Panc1 (cell line): ENCODE measurements at regions not wholly inside any gene's neighbourhood (a gene's known extent, or its start where the extent isn't known, plus 50 kb on each side); places are given as distances from the start of the nearest gene placed in this dataset.

Experiments used
- ATAC-seq: fragments of 200-7000 bp; cut with Tn5 transposase; 2 replicates; pipeline ENCODE4 v1.9.1; 2020; ENCODE audit warnings: mild to moderate bottlenecking, moderate library complexity
- BruUV-seq: library from RNA; stranded (reverse); fragments of 400-500 nt; replicated peaks from 2 replicates; lab custom pipeline; 2021; lab: Mats Ljungman, UMichigan
- CTCF ChIA-PET: fragments of 300-600 bp; sonication (Branson Sonifier 250); formaldehyde crosslinking; loops from one replicate; lab custom pipeline; 2022; ENCODE audit warnings: antibody characterized with exemption; lab: Charles Lee
- POLR2A ChIA-PET: fragments of 300-600 bp; sonication (Branson Sonifier 250); formaldehyde crosslinking; loops from one replicate; lab custom pipeline; 2022; ENCODE audit warnings: antibody characterized with exemption; lab: Charles Lee
- DNase-seq: peaks from one replicate; pipeline ENCODE4 v3.0.0-alpha.2; 2010; ENCODE audit warnings: low read depth, low spot score
- H3K27ac ChIP-seq: 2 replicates; pipeline ENCODE4 v1.5.1; 2011; ENCODE audit warnings: mild to moderate bottlenecking, low read length, inconsistent platforms
- H3K27me3 ChIP-seq: fragments of 200-500 bp; sonication (Bioruptor generic); 2 replicates; pipeline ENCODE4 v1.6.0; 2014; ENCODE audit warnings: low read length, inconsistent platforms; ENCODE audit not compliant: control insufficient read depth, insufficient read depth
- H3K36me3 ChIP-seq: fragments of 200-500 bp; sonication (Bioruptor generic); 2 replicates; pipeline ENCODE4 v1.5.1; 2014; ENCODE audit warnings: inconsistent platforms, mild to moderate bottlenecking, low read length, moderate library complexity; ENCODE audit not compliant: control insufficient read depth, insufficient read depth
- H3K4me1 ChIP-seq: 2 replicates; pipeline ENCODE4 v1.5.1; 2011; ENCODE audit warnings: inconsistent platforms, mild to moderate bottlenecking, low read length, moderate library complexity; ENCODE audit not compliant: control insufficient read depth, insufficient read depth
- H3K4me3 ChIP-seq, 2 experiments: 2 replicates each; pipeline ENCODE4 v1.5.1; 2011 to 2012; ENCODE audit warnings: low read depth in 2 of 2, low read length in 2 of 2, mild to moderate bottlenecking in 2 of 2, inconsistent platforms in 1 of 2, moderate library complexity in 1 of 2
- H3K9me3 ChIP-seq: fragments of 200-500 bp; sonication (Bioruptor generic); 2 replicates; pipeline ENCODE4 v1.5.1; 2014; ENCODE audit warnings: low read depth, mild to moderate bottlenecking, inconsistent platforms, low read length, moderate library complexity; ENCODE audit not compliant: control insufficient read depth, insufficient read depth
- POLR2AphosphoS5 ChIP-seq: IDR thresholded peaks from 2 replicates; pipeline ENCODE4 v1.6.1; 2012; ENCODE audit warnings: mild to moderate bottlenecking, low read depth, low read length, moderate library complexity
- SIN3A ChIP-seq: IDR thresholded peaks from 2 replicates; pipeline ENCODE4 v1.6.1; 2012; ENCODE audit warnings: low read depth, mild to moderate bottlenecking, low read length, moderate library complexity, borderline replicate concordance; ENCODE audit not compliant: insufficient read depth
- TCF7L2 ChIP-seq: IDR thresholded peaks from 2 replicates; pipeline ENCODE4 v1.6.1; 2011; ENCODE audit warnings: mild to moderate bottlenecking, low read depth, low read length, inconsistent platforms
- in situ Hi-C: cut with HindIII; loops from 2 replicates; pipeline ENCODE4 v1.10.0; 2016; ENCODE audit warnings: low sequenced_read_pairs, low pct_unique_long_range_greater_than_20kb
- intact Hi-C: fragments of 100-400 bp; cut with micrococcal nuclease; formaldehyde crosslinking; loops from one replicate; pipeline ENCODE4 v1.10.0; 2022; ENCODE audit not compliant: unreplicated experiment
- TF ChIP-seq, protein P1 (sequence below), 2 experiments: IDR thresholded peaks; 2 replicates each; pipeline ENCODE4 v1.6.1; 2011 to 2012; ENCODE audit warnings: low read depth in 2 of 2, control low read depth in 1 of 2, low read length in 1 of 2, mild to moderate bottlenecking in 1 of 2, moderate library complexity in 1 of 2; ENCODE audit not compliant: insufficient read depth in 1 of 2
- TF ChIP-seq, protein P2 (sequence below): fragments of 450-650 bp; IDR thresholded peaks from 2 replicates; pipeline ENCODE4 v1.5.1; 2017; ENCODE audit warnings: mild to moderate bottlenecking

DNA sequence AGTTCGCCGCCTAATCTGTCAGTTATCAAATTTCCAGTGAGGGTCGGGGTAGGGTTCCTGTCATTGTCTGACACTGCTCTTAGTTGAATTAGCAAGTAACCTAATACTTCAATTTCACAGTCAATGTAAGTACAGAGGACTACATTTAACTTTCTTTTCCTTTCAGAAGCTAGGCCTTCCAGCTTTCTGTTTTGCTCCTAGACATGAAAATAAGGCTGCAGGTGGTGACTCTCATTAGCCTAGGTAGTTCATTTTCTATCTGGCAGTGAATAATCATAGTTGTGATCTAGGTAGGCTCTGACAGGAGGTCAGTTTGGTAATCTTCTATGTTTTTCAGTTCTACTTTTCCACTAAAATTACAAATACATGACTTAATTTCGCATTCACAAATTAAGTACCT, 783.1 kb downstream of the MRPL39 start:
- in situ Hi-C loops, result no loop called here
- TF ChIP-seq POLR2AphosphoS5 (no peak), TCF7L2 (no peak), SIN3A (no peak)
- TF ChIP-seq, protein P1, sequence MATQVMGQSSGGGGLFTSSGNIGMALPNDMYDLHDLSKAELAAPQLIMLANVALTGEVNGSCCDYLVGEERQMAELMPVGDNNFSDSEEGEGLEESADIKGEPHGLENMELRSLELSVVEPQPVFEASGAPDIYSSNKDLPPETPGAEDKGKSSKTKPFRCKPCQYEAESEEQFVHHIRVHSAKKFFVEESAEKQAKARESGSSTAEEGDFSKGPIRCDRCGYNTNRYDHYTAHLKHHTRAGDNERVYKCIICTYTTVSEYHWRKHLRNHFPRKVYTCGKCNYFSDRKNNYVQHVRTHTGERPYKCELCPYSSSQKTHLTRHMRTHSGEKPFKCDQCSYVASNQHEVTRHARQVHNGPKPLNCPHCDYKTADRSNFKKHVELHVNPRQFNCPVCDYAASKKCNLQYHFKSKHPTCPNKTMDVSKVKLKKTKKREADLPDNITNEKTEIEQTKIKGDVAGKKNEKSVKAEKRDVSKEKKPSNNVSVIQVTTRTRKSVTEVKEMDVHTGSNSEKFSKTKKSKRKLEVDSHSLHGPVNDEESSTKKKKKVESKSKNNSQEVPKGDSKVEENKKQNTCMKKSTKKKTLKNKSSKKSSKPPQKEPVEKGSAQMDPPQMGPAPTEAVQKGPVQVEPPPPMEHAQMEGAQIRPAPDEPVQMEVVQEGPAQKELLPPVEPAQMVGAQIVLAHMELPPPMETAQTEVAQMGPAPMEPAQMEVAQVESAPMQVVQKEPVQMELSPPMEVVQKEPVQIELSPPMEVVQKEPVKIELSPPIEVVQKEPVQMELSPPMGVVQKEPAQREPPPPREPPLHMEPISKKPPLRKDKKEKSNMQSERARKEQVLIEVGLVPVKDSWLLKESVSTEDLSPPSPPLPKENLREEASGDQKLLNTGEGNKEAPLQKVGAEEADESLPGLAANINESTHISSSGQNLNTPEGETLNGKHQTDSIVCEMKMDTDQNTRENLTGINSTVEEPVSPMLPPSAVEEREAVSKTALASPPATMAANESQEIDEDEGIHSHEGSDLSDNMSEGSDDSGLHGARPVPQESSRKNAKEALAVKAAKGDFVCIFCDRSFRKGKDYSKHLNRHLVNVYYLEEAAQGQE (IDR thresholded peaks at IDR 0.05; ENCODE audit: insufficient read depth in 1 of 2, low read depth in 2 of 2, low read length in 1 of 2), result no peak
- TF ChIP-seq, protein P2, sequence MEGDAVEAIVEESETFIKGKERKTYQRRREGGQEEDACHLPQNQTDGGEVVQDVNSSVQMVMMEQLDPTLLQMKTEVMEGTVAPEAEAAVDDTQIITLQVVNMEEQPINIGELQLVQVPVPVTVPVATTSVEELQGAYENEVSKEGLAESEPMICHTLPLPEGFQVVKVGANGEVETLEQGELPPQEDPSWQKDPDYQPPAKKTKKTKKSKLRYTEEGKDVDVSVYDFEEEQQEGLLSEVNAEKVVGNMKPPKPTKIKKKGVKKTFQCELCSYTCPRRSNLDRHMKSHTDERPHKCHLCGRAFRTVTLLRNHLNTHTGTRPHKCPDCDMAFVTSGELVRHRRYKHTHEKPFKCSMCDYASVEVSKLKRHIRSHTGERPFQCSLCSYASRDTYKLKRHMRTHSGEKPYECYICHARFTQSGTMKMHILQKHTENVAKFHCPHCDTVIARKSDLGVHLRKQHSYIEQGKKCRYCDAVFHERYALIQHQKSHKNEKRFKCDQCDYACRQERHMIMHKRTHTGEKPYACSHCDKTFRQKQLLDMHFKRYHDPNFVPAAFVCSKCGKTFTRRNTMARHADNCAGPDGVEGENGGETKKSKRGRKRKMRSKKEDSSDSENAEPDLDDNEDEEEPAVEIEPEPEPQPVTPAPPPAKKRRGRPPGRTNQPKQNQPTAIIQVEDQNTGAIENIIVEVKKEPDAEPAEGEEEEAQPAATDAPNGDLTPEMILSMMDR, result no peak
- ATAC-seq (no peak), DNase-seq (no peak)
- Histone ChIP-seq H3K27ac (no peak overlapping the region), H3K36me3 (no peaks in the 10 kb centered on the region), H3K27me3 (no peaks in the 10 kb centered on the region), H3K4me1 (no peaks in the 10 kb centered on the region), H3K9me3 (no peaks in the 10 kb centered on the region), H3K4me3 (no peak overlapping the region)
- BruUV-seq, result no TSS peak
- ChIA-PET CTCF (no interaction called here), POLR2A (no interaction called here)
- intact Hi-C loops, result no loop called here

DNA sequence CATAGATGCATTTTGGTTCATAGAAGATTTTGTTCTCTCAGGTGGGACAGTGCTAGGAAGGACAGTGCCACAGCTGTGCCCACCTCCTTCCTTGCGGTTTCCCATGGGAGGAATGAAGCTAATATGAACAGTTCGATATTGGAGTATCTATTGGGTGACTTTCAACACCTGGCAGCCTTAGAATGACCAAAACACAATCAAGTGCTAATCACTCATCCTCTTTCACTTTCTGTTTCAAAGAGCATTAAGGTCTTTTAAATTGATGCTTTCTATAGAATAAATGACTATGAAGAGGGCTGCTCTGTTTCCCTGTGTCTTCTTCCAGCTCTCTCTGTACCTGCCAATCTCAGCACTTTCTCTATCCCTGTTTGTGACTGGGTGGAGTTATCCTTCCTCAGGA, 784.0 kb downstream of the MRPL39 start:
- DNase-seq, result no peak
- Histone ChIP-seq H3K27me3 (no peaks in the 10 kb centered on the region), H3K9me3 (no peaks in the 10 kb centered on the region), H3K4me1 (no peaks in the 10 kb centered on the region), H3K27ac (no peak overlapping the region), H3K4me3 (no peak overlapping the region), H3K36me3 (no peaks in the 10 kb centered on the region)
- intact Hi-C loops (no loop called here), in situ Hi-C loops (no loop called here)
- no peak for TF ChIP-seq SIN3A
- TF ChIP-seq, protein P2, result no peak
- BruUV-seq, result no TSS peak
- ATAC-seq, result no peak
- CTCF ChIA-PET, result no interaction called here
- POLR2A ChIA-PET, result no interaction called here

DNA sequence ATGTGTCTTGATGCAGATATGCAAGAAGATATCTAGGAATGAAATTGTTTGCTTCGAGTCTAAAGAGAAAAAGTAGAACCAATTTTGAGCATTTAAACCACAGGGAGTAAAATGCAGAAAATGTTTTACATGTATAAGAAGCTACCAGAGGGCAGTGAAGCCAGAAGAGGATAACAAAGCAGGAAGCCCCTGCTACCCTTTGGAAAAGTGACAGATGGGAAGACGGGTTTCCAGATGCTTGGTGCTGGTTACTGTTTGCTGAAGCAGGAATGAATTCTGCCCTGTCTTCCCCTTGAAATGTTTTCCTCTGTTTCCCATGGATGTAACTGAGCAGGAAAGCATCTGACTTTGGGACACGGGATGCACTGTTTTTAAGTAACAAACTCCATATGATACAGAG, 822.2 kb downstream of the MRPL39 start:
- H3K36me3 ChIP-seq, result no peaks in the 10 kb centered on the region
- DNase-seq (no peak), ATAC-seq (no peak)
- H3K9me3 ChIP-seq, result no peaks in the 10 kb centered on the region
- in situ Hi-C loops, result no loop called here
- no peak overlapping the region for H3K27ac ChIP-seq
- no peak overlapping the region for H3K4me3 ChIP-seq
- POLR2A ChIA-PET, result no interaction called here
- TF ChIP-seq, protein P2, result no peak
- TF ChIP-seq POLR2AphosphoS5, result no peak
- no peak for TF ChIP-seq TCF7L2
- TF ChIP-seq, protein P1 (IDR thresholded peaks at IDR 0.05; ENCODE audit: insufficient read depth in 1 of 2, low read depth in 2 of 2, low read length in 1 of 2), result no peak
- no peak for TF ChIP-seq SIN3A
- intact Hi-C loops, result no loop called here
- CTCF ChIA-PET, result no interaction called here
- no peaks in the 10 kb centered on the region for H3K4me1 ChIP-seq
- BruUV-seq, result no TSS peak
- H3K27me3 ChIP-seq, result no peaks in the 10 kb centered on the region
